Activated CD8-positive, alpha-beta memory T cell treated with anti-CD3 and anti-CD28 coated beads, Interleukin-2, amount 50 U/mL, for 4 hours (primary cell): ENCODE measurements at regions not wholly inside any gene's neighbourhood (a gene's known extent, or its start where the extent isn't known, plus 50 kb on each side); places are given as distances from the start of the nearest gene placed in this dataset.

Experiments
- DNase-seq: peaks from one replicate; pipeline ENCODE4 v3.0.0-alpha.2; 2020

DNA sequence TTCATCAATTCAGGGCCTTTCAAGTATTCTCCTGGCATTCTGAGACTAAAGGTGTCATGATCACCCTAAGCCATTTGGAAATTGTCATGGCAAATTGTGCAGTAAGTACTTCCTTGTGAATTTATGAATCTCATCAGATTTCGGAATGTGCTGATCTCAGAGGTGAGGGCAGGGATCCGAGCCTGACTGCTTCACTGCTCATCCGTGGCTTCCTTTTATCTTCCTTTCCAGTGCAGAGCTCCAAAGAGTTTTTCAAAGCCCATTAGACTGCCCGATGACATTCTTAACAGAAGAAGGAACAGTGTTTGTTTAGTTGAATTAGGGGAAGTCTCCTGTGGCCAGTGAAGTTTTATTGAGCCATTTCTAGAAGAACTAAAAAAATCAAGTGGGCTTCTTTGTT lies 182.8 kb upstream of the GDNF start:
- DNase-seq: no peak

DNA sequence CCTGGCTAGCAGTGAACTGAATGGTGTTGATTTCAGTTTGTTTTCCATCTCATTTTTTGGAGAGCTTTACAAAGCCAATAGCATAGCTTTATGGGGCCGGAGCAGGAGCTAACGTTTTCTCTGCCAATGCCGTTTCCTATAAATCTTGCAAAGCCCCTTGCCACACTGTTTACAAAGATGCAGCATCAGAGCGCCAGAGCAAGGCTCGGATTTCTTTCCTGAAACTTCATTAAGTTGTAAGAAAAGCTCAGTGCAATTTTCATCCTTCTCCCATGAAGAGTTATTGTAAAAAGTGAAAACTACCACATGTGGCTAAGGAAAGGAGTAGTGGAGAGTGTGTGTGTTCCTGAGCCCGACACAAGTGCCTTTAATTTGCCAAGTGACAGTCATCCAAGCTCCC lies 178.2 kb upstream of the GDNF start:
- DNase-seq: no peak

DNA sequence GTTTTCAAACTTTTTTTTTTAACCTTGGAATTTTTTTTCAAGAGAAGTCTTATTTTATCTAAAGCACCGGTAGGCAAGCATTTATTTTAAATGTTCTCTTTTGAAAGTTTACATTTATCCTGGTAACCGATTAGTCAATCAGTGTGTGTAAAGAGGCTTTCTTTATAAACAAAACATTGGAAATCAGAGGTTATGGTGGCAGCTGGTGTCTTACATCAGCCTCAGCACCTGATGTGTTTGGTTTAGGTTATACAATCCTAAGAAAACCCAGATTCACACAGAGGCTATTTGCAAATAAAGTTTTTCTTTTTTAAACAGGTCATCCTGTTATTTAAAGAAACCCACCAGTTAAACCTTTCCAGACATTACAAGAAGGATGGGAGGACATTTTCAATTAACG lies 173.3 kb upstream of the GDNF start:
- no peak for DNase-seq

DNA sequence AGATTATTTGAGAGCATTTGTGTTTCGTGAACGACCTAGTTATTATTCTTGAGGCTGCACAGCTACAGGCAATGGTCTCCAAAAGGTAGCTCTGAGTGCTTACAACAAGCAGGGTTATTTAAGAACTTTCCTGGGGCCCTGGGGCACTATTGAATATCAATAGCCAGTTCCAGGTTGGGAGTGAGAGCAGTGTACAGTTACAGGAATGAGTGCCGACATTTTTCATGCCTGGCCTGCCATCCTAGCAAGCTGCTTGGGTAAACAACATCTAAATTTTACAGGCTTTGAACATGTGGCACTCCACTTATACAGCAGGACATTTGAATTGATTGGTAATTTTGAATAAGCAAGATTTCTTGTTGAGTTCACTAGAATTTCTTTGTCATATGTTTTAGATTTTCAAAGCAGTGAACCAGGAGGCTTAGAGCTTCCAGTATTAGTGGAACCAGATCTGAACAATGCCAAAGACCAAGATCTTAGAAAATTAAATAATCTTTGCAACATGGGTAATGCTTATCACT lies 171.9 kb upstream of the GDNF start:
- no peak for DNase-seq

DNA sequence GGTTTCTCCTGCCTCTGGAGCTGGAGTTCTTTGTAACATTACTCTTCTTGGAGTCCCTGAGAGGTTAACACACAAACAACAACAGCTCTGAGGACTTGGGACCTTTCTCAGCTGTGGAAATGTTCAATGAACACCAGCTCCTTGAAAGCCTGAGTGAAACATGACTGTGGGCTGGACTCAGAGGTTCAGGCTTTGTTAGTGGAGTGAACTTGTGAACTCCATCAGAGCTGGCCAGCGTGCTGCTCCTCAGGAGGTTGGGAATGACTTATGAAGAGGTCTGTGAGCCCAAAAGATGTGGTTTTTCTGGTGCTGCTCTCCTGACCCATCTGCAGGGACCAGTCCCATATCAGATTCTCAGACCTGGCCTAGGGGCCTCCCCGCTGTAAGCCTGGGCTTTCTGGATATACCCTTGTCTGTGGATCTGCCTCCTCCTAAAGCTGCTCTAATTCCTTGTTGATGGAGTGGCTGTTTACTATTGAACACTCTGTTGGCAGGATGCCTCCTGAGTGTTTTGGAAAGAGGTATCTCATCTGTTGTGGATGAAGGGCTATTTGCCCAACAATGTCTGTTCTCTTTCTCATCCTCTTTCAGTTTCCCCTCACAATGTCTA lies 170.0 kb upstream of the GDNF start:
- DNase-seq: no peak

DNA sequence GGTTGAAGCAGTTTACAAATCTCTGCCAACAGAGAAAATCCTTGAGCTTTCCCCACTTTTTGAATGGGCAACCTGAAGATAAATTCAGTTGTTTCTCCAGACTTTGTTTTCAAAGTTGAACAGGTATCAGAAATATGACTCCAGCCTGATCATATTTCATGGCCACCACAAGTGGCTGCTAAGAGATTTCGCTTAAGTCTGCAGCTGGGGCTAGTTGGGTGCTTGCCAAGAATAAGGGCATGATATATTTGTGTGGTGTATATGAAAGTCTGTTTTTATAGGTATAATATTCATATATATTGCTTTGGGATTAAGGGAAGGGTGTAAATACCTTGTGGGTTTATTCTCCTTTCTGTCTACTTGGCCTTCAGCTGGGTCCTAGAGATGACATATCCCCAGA lies 168.4 kb upstream of the GDNF start:
- no peak for DNase-seq

DNA sequence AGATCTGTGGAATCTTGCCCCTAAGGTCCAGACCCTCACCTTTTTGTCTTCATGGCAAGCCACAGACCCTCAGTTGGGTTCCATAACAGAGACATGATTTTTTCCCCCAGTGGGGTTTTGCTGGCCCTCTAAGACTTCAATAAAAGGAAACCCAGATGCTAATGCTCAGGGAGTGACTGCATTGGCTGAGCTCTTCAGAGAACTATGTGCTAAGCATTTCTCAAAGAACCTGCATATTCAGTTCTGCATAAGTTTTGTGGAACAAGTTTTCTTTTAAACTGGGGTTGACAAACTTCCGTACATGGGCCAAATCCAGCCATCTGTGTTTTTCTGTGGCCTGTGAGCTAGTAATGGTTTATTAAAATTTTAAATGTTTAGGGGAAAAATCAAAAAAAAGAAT lies 159.8 kb upstream of the GDNF start:
- DNase-seq: no peak

DNA sequence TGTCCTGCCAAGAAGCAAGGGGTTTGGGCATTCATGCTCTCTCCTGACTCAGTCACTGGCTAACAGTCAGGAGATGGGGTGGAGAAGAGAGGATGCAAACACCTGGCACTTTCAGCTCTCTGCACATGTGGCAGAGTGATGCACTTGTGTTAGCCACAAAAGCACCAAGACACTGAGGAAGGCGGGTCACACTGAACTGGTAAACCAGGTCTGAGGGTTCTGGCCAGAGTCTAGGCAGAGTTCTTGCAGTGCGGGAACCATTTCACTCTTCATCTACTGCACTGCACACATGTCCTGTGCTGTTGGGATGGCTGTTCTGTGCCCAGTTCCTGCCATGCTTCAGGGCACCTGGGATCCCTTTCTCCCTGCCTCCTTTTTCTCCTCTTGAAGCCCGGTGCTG lies 157.1 kb upstream of the GDNF start:
- no peak for DNase-seq

DNA sequence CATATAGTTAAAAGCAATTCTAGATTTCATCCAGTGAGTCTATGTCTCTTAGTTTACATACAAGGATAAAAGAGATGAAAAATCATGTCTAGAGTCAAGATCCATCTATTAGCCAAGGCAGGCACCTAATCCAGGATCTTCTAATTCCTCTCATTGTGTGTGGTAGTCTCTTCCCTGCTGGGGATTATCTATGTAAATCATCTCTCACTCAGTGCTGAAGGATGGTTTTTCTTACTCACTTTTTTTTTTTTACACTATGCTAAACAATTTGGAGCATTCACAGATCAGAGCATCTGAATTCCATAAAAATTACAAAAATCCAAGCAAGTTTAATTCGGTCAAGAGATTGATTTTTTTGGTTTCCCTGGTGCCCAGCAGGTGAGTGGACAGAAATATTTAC lies 154.9 kb upstream of the GDNF start:
- DNase-seq: no peak

DNA sequence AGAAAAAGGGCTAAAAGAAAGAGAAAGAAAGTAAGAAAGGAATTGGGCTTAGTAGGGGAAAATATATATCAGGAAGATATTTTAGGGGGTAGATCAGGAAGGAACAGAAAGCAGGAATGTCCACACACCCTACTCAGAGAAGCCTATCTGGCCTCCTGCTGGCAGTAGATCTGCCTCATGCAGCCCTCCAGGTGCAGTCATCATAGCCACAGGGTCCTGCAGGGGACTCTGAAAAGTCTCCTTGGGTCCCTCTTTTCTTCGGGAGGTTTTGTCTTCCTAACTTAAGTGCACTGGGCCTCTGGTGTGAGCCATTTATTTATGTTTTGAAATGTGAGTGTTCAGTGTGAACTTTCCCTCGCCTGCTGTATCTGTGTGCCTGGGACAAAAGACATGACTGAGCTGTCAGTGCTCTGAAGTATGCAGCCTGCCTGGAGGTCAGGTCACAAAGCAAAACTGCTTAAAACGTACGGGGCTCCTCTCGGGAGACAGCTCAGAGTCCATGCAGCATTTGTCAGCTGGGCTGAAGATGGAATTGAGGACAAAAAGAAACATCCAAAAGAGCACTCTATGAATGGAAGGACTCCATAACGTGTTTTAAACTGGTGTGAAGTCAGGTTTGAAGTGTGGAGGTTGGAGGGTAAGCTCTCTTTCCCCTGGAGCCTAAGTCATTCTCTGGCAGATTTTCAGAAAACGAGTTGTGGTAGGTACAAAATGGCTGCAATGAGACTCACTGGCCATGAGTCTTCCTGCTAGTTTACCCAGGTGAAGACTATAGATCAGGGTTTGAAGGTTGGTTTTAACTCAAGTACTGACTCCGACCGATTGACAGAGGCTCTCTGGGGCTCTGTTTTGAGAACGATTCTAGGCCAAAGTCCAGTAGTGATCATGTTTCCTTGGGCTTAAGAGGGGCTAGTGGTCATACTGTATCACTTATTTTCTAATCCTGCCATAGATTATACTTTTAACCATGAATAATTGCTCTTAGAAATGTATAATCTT lies 151.8 kb upstream of the GDNF start:
- no peak for DNase-seq

DNA sequence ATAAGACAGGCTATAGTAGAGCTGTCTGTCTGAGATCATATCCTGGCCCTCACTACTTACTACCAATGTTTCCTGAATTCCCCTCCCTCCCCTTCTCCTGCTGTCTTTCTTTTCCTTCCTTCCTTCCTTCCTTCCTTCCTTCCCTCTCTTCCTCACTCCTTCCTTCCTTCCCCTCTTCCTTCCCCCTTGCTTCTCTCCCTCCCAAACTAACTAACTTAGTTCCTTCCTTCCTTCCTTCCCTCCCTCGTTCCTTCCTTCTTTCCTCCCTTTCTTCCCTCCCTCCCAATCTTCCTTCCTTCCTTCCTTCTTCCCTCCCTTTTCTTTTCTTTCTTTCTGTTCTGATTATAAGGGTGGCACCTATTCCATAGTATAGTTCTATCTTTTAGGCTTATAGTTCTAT lies 150.0 kb upstream of the GDNF start:
- DNase-seq: no peak

DNA sequence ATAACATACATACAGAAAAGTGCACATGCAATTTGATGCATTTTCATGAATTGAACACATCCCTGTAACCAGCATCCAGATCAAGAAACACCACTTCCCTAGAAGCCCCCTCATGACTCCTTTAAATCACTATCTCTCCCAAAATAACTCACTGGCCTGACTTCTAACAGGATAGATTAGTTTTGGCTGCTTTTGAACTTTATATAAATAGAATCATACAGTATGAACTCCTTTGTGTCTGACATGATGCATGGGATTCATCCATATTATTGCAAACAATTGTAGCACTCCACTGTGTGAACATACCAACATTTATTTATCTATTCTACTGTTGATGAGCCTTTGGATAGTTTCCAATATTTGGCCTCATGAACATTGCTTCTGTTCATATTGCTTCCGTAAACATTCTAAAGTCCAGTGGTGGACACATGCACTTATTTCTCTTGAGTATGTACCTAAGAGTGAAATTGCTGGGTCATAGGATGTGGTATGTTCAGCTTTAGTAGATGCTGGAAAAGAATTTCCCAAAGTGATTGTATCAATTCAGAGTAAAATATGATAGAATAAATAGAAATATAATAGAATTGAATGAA lies 148.7 kb upstream of the GDNF start:
- DNase-seq: no peak

DNA sequence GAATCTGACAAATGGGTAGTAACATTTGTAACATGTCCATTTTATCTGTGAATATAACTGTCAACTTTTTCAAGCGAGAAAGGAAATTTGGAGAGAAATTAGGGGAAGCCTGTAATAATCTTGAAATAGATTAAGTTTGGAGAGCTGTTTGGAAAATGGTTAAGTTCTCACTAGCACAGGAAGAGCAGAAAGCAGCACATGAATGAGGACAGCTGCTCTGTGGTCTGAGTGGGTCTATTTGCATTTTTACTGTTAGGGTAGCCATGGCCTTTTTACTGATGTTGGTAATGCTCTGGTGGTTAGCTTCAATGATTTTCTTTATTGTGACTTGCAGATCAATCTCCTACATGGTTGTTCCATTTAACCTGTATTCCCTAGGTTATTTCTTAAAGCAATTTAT lies 144.5 kb upstream of the GDNF start:
- DNase-seq: no peak

DNA sequence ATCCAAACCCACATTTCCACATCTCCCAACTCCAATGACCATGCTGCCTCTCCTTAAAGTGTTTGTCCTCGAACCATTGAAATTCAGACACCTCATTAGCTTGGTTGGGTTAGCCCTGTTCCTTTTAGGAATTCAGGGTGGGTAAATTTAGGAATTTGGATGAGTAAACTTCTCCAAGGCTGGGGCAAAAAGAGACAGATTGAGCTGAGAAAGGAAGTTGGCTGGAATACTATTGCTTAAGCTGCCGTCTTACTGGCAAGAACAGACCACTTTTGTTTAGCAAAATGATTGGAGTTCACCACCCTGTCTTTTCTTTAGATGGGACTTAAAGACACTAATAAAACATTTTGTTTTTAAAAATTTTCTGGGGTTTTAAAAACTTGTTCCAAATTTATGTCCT lies 143.6 kb upstream of the GDNF start:
- no peak for DNase-seq

DNA sequence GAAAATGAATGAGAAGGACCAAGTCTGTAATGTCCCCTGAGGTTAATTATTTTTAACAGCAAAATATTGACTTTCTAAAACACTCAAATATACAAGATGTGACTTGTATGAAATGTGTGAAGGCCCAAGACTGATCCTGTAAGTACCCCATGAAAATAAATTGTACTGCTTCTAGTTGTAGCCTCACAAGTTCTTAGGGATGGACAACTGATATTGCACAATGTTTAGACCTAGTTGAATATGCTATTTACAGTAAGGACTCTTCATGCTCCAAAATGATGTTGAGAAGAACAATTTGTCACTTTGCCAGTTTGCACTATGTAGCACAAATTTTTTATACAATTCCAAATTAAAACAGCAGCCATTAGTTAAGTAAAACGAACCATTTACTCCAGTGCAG lies 139.7 kb upstream of the GDNF start:
- DNase-seq: no peak

DNA sequence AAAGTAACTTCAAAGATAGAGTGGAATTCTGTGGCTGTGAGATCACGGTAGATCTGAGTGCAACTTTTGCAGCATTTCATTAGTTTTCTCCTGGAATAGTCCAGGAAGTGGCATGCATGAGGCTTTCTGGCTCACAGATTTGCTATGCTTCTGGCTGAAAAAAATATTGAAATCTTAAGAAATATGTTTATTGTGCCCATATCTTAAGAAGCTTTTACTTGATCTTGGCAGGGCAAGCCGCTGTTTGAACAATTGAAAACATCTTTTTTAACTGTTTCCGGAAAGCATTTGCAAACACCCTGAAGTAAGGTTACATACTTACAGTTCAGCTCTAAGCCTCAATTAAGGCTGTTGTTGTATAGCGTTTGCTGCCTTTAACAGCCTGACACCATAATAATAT lies 135.7 kb upstream of the GDNF start:
- no peak for DNase-seq

DNA sequence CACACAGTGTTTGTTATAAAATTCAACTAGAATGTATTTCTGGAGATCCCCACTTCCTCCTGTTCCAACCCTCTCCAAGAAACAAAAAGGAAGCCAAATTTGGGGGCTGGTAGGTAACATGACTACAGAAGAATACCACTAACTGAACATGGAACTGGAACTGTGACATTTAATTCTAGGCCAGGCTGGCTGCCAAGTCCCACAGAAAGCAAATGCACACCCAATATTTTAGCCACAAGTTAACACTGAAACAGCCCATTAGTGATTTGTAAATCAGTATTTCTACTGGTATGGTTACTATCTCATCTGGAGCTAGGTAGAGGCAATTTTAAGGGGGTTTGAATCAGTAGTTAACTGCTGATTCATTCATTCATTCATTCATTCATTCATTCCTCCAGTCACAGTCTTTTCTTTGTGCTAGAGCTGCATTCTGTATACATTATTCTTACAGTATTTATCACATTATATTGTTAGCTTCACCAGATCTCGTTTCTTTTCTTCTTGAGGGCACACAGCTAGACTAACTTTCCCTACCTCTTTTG lies 131.7 kb upstream of the GDNF start:
- no peak for DNase-seq

DNA sequence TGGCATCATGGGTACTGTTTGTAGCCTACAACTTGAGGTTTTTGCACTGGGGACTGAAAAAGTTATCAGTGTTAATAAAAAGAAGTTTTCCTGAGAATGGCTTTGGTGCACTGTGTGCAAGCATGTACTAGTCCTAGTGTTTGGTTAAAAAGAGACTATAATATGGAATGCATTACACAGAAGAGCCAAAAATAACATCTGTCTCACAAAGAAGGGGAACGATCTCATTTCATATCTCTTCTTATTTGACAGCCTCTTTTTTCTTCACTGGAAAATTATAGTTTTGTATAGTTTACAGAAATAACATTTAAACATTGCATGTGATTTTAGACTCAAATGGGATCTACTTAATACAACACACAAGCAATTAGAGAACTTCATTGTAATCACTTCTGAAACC lies 127.0 kb upstream of the GDNF start:
- no peak for DNase-seq

DNA sequence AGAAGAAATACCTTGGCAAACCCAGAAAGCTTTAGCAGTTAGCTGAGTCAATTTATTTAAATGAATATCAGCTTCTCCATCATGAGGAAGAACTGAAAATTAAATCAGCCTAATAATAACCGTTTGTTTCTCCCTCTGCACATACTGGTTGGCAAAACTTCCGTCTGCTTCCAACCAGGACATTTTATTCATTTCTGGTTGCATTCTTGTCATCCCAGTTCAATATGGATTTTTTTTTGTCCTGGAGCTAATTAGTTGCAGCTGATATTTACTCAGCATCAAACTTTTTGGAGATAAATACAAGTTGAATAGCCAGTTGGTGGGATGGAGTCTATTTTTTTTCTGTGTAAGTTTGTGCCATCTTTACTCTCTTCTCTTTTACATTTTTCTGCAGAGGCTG lies 126.5 kb upstream of the GDNF start:
- no peak for DNase-seq

DNA sequence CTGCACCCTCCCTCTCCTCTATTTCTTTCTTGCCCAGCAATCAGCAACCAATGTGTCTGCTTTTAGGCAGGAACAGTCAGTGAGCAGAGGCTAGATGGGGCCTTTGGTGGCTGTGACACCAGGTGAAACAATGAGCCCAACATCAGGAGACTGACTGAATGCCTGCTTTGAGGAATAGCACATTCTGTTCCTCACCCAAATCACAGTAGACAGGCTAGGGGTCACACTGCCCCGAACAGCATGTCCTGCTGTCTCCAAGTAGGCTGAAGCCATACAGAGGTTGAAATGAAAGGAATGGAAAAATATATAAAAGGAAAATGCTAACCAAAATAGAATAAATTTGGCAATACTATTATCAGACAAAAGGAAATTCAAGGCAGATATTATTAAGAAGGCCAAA lies 122.5 kb upstream of the GDNF start:
- no peak for DNase-seq

DNA sequence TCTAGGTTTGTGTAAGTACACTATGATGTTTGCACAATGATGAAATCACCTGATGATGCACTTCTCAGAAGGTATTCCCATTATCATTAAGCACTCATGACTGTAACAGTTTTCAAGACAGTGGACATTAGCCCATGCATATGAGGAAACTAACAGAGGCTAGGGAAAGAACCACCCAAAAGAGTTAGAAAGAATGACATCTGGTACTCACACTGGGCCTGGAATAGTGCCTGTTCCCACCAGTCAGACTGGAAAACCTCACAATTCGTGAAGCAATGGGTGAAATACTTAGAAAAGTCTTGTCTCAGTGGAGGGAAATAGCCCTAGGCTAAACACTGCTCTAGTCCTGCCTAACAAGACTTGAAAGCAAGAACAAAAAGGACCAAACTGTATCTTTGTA lies 117.4 kb upstream of the GDNF start:
- no peak for DNase-seq

DNA sequence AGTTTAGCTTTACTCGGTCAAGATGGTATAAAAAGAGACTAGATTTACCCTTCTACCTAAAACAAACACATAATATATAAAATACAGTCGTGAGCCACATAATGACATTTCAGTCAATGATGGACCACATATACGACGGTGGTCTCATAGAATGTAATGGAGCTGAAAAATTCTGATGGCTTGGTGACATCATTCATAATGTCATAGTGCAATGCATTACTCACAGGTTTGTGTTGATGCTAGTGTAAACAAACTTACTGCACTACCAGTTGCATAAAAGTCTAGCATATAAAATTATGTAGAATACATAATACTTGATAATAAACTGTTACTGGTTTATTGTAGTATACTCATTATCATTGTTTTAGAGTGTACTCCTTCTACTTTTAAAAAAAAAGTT lies 115.9 kb upstream of the GDNF start:
- DNase-seq: no peak

DNA sequence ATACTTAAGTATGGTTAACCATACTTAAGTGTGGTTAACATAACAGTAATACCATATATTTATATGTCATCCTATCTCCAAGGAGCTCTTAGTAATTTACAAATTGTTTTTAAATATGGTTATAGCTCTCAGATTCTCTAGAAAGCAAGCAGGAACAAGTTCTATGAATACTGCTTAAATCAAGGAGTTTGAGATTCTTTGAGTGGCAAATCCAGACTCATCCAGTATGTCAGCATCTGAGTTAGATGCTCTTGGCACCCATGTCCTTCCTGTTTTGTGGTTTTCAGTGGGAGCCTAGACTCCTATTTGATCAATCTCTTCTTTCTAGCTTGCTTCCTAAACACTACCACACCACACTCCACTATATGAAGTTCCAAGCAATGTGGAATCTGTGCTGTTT lies 114.7 kb upstream of the GDNF start:
- DNase-seq: no peak
